ENCODE measurements at regions not wholly inside any gene's neighbourhood (a gene's known extent, or its start where the extent isn't known, plus 50 kb on each side); places are given as distances from the start of the nearest gene placed in this dataset.

GRCh38 chr17:77378318-77379064 is 237.7 kb downstream of the SEC14L1 start:
- Mint-ChIP-seq H3K27me3 (no peaks in the 10 kb centered on the region), H3K9me3 (no peaks in the 10 kb centered on the region), H3K36me3 (ENCODE audit: low read depth) (peaks cover 2% of the 10 kb centered on the region), H3K4me3 (no peak overlapping the region), H3K27ac (no peak overlapping the region), H3K4me1 (peaks cover 51% of the 10 kb centered on the region)
- ATAC-seq (ENCODE audit: low read depth) (no peak), DNase-seq (no peak)
- intact Hi-C loops (cut with micrococcal nuclease): no loop called here
- TF ChIP-seq CTCF (IDR thresholded peaks at IDR 0.05): no peak
- ChIA-PET POLR2A (interaction anchor here (0.8 to 1.2 kb wide), 2 partner anchors 11 to 12 kb away, joined by 3 read pairs; no protein-coding TSS in a partner anchor), CTCF (no interaction called here)

- CTCF ChIA-PET: no interaction called here
- intact Hi-C loops (cut with micrococcal nuclease): no loop called here
- Mint-ChIP-seq H3K4me1 (peaks cover 50% of the 10 kb centered on the region), H3K4me3 (no peak overlapping the region), H3K36me3 (ENCODE audit: low read depth) (peaks cover 2% of the 10 kb centered on the region), H3K9me3 (no peaks in the 10 kb centered on the region), H3K27me3 (no peaks in the 10 kb centered on the region), H3K27ac (no peak overlapping the region)
- DNase-seq (no peak), ATAC-seq (ENCODE audit: low read depth) (no peak)
- no peak for TF ChIP-seq CTCF (IDR thresholded peaks at IDR 0.05)
- POLR2A ChIA-PET: no interaction called here
Observed at GRCh38 chr17:77379065-77379428, 238.3 kb downstream of the SEC14L1 start.

GRCh38 chr17:77379832-77380231 is 239.1 kb downstream of the SEC14L1 start:
- Mint-ChIP-seq H3K4me3 (no peak overlapping the region), H3K27ac (no peak overlapping the region), H3K36me3 (ENCODE audit: low read depth) (no peaks in the 10 kb centered on the region), H3K4me1 (peaks cover 43% of the 10 kb centered on the region), H3K27me3 (no peaks in the 10 kb centered on the region), H3K9me3 (no peaks in the 10 kb centered on the region)
- intact Hi-C loops (cut with micrococcal nuclease): no loop called here
- ATAC-seq (ENCODE audit: low read depth) (no peak), DNase-seq (no peak)
- no peak for TF ChIP-seq CTCF (IDR thresholded peaks at IDR 0.05)
- POLR2A ChIA-PET: no interaction called here
- CTCF ChIA-PET: no interaction called here

- no peaks in the 10 kb centered on the region for H3K27me3 Mint-ChIP-seq
- CTCF ChIA-PET: no interaction called here
- H3K36me3 Mint-ChIP-seq (ENCODE audit: low read depth): no peaks in the 10 kb centered on the region
- no peak for TF ChIP-seq CTCF (IDR thresholded peaks at IDR 0.05)
- ATAC-seq (ENCODE audit: low read depth): no peak
- H3K4me3 Mint-ChIP-seq: no peak overlapping the region
- H3K9me3 Mint-ChIP-seq: no peaks in the 10 kb centered on the region
- POLR2A ChIA-PET: no interaction called here
- H3K27ac Mint-ChIP-seq: no peak overlapping the region
- H3K4me1 Mint-ChIP-seq: peaks cover 35% of the 10 kb centered on the region
- DNase-seq: no peak
- intact Hi-C loops (cut with micrococcal nuclease): no loop called here
Observed at GRCh38 chr17:77380395-77381184, 239.8 kb downstream of the SEC14L1 start.

- DNase-seq: no peak
- Mint-ChIP-seq H3K4me3 (no peak overlapping the region), H3K36me3 (ENCODE audit: low read depth) (no peaks in the 10 kb centered on the region), H3K9me3 (no peaks in the 10 kb centered on the region), H3K4me1 (peaks cover 28% of the 10 kb centered on the region), H3K27me3 (no peaks in the 10 kb centered on the region), H3K27ac (no peak overlapping the region)
- no peak for ATAC-seq (ENCODE audit: low read depth)
- CTCF ChIA-PET: no interaction called here
- TF ChIP-seq CTCF (IDR thresholded peaks at IDR 0.05): no peak
- intact Hi-C loops (cut with micrococcal nuclease): no loop called here
- POLR2A ChIA-PET: no interaction called here
Observed at GRCh38 chr17:77381185-77381700, 240.5 kb downstream of the SEC14L1 start.

Data from activated B cell treated with CpG ODN at 0.5 μM for 24 hours (primary cell).